ENCODE measurements at regions not wholly inside any gene's neighbourhood (a gene's known extent, or its start where the extent isn't known, plus 50 kb on each side); places are given as distances from the start of the nearest gene placed in this dataset.
"Not testable (repeated sequence)": the region's sequence is repeated elsewhere in the genome, so short reads cannot be mapped to it uniquely, and the experiment has no call there.

DNA sequence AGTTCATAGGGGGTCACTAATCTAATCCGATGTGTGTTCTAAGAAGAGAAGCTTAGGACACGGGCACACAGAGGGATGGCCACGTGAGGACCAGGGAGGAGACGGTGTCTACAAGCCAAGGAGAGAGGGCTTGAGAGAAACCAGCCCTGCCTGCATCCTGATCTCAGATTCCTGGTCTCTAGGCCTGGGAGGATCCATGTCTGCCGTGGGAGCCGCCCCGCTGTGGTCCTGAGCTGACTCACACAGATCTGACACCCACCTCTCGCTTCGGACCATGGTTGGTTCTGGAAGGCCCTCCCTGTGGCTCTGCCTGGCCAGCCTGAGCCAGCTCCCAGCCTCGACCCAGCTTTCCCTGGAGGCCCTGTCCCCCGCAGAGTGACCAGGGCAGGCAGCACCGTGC, 136.2 kb downstream of the TMEM121 start:
- not testable (repeated sequence) for H3K9me3 ChIP-seq, H3K4me3 ChIP-seq, H3K36me3 ChIP-seq, H3K27me3 ChIP-seq, DNase-seq

DNA sequence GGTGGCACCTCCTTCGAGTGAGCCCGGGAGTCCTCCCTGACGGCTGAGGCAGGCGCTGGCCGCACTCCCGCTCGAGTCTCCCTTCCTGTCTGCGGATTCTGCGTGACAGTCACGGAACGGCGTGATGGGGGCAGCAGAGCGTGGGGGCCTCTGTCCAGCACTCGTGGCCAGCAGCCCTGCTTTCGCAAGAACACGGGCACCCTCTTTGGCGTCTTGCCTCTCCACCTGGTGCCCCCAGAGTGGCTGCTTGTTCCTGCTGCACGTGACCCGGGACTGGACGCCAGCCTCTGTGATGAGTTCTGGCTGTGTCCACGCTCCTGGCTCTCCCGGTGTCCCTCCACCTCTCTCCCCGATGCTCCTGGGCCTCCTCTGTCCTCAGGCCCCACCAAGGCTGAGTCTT, 136.9 kb downstream of the TMEM121 start:
- H3K27me3 ChIP-seq, H3K4me3 ChIP-seq, DNase-seq, H3K9me3 ChIP-seq, H3K36me3 ChIP-seq: not testable (repeated sequence)

DNA sequence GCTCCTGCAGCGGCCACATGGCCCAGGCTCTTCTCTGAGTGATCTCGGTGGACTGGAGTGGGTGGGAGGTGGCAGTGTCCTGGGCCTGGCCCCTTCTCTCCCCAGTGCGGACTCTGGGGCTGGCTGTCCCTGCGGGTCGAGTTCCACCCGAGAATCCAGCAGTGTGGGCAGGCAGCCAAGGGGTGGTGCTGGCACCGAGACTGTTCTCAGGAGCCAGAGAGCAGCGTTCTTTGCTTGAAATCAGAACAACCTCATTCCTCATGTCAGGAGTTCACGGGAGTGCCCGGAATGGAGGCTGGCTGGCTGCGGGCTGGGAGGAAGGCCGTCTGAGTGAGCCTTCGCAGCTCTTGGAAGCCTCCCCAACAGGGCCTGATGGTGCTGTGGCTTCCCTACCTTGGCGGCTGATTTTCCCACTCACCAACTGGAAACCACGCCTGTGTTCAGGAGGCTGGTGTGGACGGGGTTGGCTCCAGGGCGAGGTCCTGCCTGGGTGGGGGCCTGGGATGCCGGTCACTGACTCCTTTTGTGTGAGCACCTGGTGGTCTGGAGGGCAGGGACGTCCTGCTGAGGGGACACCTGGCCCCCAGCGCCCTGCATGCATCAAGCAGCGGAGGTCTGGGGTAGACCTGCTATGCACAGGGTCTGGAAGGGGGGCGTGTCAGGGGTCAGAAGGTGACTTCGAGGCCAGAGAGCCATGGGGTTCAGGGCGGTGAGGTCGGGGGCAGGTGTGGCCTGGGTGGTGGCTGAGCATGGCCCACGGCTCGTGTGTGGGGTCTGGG, 137.6 kb downstream of the TMEM121 start:
- H3K36me3 ChIP-seq, DNase-seq, H3K4me3 ChIP-seq, H3K9me3 ChIP-seq, H3K27me3 ChIP-seq: not testable (repeated sequence)

DNA sequence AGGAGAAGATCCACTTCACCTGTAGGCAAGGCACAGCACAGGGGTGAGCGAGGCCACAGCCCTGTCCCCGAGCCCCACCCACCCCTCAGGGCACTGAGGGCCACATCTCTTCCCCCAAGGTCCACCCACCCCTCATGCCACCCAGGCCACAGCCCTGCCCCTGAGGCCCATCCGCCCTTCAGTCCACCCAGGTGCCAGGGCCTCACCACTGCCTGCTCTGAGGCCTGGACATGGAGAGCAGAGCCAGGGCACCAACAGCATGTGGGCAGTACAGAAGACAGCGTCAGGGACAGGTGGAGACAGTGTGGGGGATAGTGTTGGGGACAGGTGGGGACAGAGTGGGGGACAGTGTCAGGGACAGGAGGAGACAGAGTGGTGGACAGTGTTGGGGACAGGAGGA, 138.3 kb downstream of the TMEM121 start:
- no peak overlapping the region for H3K4me3 ChIP-seq
- H3K27me3 ChIP-seq, result no peaks in the 10 kb centered on the region
- no peaks in the 10 kb centered on the region for H3K9me3 ChIP-seq
- H3K36me3 ChIP-seq, result no peaks in the 10 kb centered on the region
- DNase-seq, result no peak

DNA sequence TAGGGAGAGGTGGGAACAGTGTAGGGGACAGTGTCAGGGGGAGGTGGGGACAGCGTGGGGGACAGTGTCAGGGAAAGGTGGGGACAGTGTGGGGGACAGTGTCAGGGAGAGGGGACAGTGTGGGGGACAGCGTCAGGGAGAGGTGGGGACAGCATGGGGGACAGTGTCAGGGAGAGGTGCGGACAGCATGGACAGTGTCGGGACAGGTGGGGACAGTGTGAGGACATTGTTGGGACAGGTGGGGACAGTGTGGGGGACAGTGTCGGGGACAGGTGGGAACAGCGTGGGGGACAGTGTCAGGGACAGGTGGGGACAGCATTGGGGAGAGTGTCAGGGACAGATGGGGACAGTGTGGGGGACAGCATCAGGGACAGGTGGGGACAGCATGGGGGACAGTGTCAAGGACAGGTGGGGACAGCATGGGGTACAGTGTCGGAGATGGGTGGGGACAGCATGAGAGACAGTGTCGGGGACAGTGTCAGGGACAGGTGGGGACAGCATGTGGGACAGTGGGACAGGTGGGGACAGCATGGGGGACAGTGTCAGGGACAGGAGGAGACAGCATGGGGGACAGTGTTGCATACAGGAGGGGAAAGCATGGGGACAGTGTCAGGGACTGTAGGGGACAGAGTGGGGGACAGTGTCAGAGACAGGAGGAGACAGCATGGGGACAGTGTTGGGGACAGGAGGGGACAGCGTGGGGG, 139.0 kb downstream of the TMEM121 start:
- H3K9me3 ChIP-seq, result no peaks in the 10 kb centered on the region
- DNase-seq, result no peak

DNA sequence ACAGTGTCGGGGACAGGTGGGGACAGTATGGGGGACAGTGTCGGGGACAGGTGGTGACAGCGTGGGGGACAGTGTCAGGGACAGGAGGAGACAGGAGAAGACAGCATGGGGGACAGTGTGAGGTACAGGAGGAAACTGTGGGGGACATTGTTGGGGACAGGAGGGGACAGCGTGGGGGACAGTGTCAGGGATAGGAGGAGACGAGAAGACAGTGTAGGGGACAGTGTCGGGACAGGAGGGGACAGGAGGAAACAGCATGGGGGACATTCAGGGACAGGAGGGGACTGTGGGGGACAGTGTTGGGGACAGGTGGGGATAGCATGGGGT, 139.5 kb downstream of the TMEM121 start:
- Histone ChIP-seq H3K36me3 (no peaks in the 10 kb centered on the region), H3K9me3 (no peaks in the 10 kb centered on the region), H3K4me3 (no peak overlapping the region), H3K27me3 (no peaks in the 10 kb centered on the region)
- no peak for DNase-seq

More for the DNA sequence above, 139.0 kb downstream of the TMEM121 start:
- Histone ChIP-seq H3K4me3 (no peak overlapping the region), H3K27me3 (no peaks in the 10 kb centered on the region), H3K36me3 (no peaks in the 10 kb centered on the region)

DNA sequence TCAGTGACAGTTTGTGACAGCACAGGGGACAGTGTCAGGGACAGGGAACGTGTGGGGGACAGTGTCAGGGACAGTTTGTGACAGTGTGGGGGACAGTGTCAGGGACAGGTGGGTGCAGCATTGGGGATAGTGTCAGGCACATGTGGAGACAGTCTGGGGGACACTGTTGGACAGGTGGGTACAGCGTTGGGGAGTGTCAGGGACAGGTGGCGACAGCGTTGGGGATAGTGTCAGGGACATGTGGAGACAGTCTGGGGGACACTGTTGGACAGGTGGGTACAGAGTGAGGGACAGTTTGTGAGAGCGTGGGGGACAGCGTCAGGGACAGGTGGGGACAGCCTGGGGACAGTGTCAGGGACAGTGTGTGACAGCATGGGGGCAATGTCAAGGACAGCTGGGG, 140.0 kb downstream of the TMEM121 start:
- Histone ChIP-seq H3K9me3 (no peaks in the 10 kb centered on the region), H3K27me3 (no peaks in the 10 kb centered on the region), H3K36me3 (no peaks in the 10 kb centered on the region), H3K4me3 (no peak overlapping the region)
- DNase-seq, result no peak

DNA sequence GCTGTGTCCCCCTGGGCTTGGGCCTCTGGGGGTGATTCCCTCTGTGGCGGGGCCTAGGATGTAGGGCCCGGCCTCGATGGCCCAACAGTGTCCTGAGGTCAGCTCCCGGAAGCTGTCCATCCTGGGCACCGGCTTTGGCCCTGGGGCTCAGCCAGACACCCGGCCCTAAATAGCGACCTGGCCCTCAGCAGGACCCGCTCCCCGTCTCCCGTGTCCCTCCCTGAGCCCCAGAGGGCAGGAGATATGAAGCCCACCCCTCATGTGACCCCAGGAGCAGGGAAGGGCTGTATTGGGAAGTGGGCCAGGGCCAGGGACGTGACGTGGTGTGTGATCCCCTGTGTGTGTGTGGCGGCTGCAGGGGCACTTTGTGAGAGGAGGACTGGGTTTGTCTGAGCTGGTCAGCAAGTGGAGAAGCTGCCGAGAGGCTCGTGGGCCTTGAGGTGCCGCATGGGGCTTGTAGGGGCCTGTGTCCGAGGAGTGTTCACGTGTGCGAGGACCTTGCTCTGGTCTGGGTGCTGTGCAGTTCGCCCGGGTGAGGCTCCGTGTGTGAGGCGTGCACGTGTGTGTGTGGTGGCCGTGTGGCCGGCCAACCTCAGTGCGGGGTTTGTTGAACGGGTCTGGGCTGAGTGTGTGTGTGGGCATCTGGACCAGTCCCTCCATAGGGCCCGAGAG, 140.7 kb downstream of the TMEM121 start:
- H3K36me3 ChIP-seq, DNase-seq, H3K27me3 ChIP-seq, H3K4me3 ChIP-seq, H3K9me3 ChIP-seq: not testable (repeated sequence)

DNA sequence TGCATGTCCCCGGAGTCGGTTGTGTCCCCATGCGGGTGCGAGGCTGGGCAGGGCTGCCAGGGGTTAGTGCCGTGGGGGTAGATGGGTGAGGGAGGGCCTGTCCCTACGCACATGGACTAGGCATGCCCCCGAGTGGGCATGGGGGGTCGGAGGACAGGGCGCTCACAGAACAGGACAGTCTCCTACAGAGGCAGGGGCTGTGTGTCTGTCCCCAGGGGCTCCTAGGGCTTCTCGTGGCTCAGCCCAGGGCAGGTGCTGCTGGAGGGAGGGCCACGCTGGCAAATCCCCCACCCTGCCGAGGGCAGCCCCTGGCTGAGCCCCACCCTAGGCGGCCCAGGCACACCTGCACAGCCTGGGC, 141.3 kb downstream of the TMEM121 start:
- DNase-seq, H3K4me3 ChIP-seq, H3K9me3 ChIP-seq, H3K27me3 ChIP-seq, H3K36me3 ChIP-seq: not testable (repeated sequence)

DNA sequence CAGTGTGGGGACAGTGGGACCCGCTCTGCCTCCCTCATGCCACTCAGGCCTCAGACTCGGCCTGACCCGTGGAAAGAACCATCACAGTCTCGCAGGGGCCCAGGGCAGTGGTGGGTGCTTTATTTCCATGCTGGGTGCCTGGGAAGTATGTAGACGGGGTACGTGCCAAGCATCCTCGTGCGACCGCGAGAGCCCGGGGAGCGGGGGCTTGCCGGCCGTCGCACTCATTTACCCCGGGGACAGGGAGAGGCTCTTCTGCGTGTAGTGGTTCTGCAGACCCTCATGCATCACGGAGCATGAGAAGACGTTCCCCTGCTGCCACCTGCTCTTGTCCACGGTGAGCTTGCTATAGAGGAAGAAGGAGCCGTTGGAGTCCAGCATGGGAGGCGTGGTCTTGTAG, 141.6 kb downstream of the TMEM121 start:
- not testable (repeated sequence) for H3K4me3 ChIP-seq, H3K27me3 ChIP-seq, DNase-seq, H3K9me3 ChIP-seq, H3K36me3 ChIP-seq

DNA sequence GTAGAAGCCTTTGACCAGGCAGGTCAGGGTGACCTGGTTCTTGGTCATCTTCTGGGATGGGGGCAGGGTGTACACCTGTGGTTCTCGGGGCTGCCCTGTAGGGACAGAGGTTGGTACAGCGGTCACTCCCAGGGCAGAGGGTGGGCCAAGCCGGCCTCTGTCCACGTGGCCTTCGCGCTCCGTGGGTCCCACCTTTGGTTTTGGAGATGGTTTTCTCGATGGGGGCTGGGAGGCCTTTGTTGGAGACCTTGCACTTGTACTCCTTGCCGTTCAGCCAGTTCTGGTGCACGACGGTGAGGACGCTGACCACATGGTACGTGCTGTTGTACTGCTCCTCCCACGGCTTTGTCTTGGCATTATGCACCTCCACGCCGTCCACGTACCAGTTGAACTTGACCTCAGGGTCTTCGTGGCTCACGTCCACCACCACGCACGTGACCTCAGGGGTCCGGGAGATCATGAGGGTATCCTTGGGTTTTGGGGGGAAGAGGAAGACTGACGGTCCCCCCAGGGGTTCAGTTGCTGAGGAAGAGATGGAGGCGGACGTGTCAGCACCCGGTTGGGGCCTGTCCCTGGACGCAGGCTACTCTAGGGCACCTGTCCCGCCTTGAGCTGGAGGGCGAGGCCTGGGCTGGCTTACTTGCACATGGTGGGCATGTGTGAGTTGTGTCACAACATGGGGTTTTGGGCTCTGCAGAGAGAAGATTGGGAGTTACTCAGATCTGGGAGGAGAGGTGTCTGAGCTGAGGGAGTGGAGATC, 142.3 kb downstream of the TMEM121 start:
- H3K9me3 ChIP-seq, DNase-seq, H3K27me3 ChIP-seq, H3K4me3 ChIP-seq, H3K36me3 ChIP-seq: not testable (repeated sequence)

DNA sequence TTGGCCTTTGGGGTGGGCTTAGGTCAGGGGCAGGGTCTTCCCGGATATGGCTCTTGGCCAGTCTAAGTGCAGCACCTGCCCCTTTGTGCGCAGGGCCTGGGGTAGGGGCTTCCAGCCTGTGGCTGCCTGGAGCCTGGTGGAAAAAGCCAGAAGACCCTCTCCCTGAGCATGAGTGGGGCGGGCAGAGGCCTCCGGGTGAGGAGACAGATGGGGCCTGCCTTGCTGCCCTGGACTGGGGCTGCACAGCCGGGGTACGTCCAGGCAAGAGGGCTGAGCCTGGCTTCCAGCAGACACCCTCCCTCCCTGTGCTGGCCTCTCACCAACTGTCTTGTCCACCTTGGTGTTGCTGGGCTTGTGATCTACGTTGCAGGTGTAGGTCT, 142.8 kb downstream of the TMEM121 start:
- not testable (repeated sequence) for H3K9me3 ChIP-seq, H3K4me3 ChIP-seq, H3K27me3 ChIP-seq, H3K36me3 ChIP-seq, DNase-seq

DNA sequence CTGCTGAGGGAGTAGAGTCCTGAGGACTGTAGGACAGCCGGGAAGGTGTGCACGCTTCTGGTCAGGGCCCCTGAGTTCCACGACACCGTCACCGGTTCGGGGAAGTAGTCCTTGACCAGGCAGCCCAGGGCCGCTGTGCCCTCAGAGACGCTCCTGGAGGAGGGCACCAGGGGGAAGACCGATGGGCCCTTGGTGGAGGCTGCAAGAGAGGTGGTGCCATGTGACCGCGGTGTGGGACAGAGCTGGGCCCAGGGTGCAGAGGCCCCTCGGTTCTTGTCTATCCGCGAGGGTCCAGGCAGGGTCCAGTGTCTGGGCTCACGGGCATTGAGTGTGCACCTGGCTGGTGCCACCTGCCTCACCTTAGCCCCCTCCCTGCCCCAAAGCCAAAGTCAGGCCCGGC, 143.3 kb downstream of the TMEM121 start:
- not testable (repeated sequence) for H3K4me3 ChIP-seq, H3K9me3 ChIP-seq, H3K36me3 ChIP-seq, DNase-seq, H3K27me3 ChIP-seq

DNA sequence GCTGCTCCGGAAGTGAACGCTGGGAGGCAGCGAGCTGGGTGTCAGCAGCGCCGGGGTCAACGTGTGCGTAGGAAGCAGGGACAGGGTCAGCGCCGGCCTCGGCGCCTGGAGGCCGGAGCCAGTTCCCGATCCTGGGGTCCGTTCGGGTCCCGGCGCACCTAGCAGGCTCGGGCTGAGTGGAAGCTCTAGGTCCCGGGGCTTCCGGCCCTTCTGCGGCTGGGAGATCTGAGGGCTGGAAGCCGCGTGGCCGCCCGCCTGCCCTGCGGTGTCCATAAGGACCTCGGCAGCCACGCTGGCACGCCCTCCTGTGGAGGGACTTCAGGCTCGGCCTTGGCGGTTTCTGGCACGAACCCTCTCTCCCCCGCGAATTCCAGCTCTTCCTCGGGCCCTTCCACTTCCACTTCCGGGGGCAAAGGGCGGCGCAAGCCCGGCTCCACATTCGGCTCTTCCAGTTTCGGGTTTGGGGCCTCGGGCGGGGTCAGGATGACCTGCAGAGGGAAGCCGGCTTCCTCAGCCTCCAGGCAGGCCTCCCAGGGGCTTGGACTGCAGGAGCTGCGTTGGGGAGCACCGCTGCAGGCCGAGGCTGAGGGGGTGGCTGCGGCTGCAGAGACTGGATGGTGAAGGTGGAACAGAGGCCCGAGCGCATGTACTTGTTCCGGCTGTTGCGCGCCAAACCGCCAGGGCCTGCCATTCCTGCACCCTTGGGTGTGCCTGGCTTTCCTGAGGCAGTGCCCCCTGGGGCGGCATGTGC, 146.2 kb downstream of the TMEM121 start:
- H3K36me3 ChIP-seq, DNase-seq, H3K27me3 ChIP-seq, H3K4me3 ChIP-seq, H3K9me3 ChIP-seq: not testable (repeated sequence)

DNA sequence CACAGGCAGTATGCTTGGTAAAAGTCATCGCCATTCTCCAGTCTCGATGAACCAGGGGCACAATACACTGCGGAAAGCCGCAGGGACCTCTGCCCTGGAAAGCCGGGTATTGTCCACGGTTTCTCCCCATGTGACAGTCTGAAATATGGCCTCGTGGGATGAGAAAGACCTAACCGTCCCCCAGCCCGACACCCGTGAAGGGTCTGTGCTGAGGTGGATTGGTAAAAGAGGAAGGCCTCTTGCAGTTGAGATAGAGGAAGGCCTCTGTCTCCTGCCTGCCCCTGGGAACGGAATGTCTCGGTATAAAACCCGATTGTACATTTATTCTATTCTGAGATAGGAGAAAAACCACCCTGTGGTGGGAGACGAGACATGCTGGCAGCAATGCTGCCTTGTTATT, 149.1 kb downstream of the TMEM121 start:
- not testable (repeated sequence) for H3K4me3 ChIP-seq, H3K9me3 ChIP-seq, H3K36me3 ChIP-seq, DNase-seq, H3K27me3 ChIP-seq

DNA sequence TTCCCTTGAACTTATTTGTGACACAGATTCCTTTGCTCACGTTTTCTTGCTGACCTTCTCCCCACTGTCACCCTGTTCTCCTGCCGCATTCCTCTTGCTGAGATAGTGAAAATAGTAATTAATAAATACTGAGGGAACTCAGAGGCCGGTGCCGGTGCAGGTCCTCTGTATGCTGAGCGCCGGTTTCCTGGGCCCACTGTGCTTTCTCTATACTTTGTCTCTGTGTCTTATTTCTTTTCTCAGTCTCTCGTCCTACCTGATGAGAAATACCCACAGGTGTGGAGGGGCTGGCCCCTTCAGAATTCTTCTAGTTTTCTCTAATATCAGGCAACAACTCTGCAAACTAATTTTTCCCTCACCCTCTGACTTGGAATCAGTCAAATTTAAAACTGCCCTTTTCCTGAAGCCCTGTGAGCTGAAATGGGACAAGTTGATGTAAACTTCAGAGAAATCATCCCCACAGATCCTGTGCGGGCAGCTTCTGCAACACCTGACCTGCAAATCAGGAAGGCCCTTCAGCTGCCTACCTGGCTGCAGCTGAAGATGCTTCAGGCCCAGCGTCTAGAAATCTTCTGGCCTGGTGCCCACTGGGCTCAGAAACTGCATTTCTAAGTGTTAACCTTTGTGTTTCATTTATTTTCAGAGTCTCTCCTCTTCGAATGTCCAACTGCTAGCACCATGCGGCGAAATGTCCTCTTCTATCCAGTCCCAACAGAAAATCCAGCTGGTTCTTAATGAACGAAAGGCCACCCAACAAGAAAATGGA, 149.7 kb downstream of the TMEM121 start:
- DNase-seq, H3K9me3 ChIP-seq, H3K36me3 ChIP-seq, H3K4me3 ChIP-seq, H3K27me3 ChIP-seq: not testable (repeated sequence)
